Neural cell (in vitro differentiated cells): ENCODE measurements at regions not wholly inside any gene's neighbourhood (a gene's known extent, or its start where the extent isn't known, plus 50 kb on each side); places are given as distances from the start of the nearest gene placed in this dataset.

Experiments used
- H2AFZ ChIP-seq: fragments of 200-600, 300-800 bp; sonication (generic), shearing (Covaris generic); 2 replicates; pipeline ENCODE4 v1.6.0; 2014; ENCODE audit warnings: low read depth, mild to moderate bottlenecking, antibody characterized with exemption, low read length, moderate library complexity
- H3F3A ChIP-seq: fragments of 200-600 bp; shearing (Covaris generic); 2 replicates; pipeline ENCODE4 v1.6.1; 2016; ENCODE audit warnings: mild to moderate bottlenecking, moderate library complexity, mixed read lengths, antibody characterized with exemption, low read length; ENCODE audit not compliant: insufficient read depth, poor library complexity, severe bottlenecking
- H3K27ac ChIP-seq: fragments of 200-600, 300-800 bp; sonication (generic), shearing (Covaris generic); 2 replicates; pipeline ENCODE4 v1.5.1; 2014; ENCODE audit warnings: mild to moderate bottlenecking, low read length, moderate library complexity
- H3K27me3 ChIP-seq: fragments of 300-800, 200-600 bp; sonication (generic), shearing (Covaris generic); 2 replicates; pipeline ENCODE4 v1.6.0; 2014; ENCODE audit warnings: mild to moderate bottlenecking, low read depth, low read length, moderate library complexity; ENCODE audit not compliant: insufficient read depth
- H3K36me3 ChIP-seq: fragments of 300-800, 200-600 bp; sonication (generic), shearing (Covaris generic); 2 replicates; pipeline ENCODE4 v1.5.1; 2014; ENCODE audit warnings: mild to moderate bottlenecking, antibody characterized with exemption, low read length, moderate library complexity; ENCODE audit not compliant: insufficient read depth
- H3K4me2 ChIP-seq: fragments of 300-800, 200-600 bp; sonication (generic), shearing (Covaris generic); 2 replicates; pipeline ENCODE4 v1.6.0; 2014; ENCODE audit warnings: mild to moderate bottlenecking, low read length
- H3K4me3 ChIP-seq: fragments of 300-800, 200-600 bp; sonication (generic), shearing (Covaris generic); 2 replicates; pipeline ENCODE4 v1.5.1; 2014; ENCODE audit warnings: mild to moderate bottlenecking, low read length, moderate library complexity
- H3K79me2 ChIP-seq: fragments of 200-600 bp; shearing (Covaris generic); replicated peaks from 2 replicates; pipeline ENCODE4 v1.6.0; 2014; ENCODE audit warnings: mild to moderate bottlenecking, low read length, moderate library complexity; ENCODE audit not compliant: insufficient read depth
- H3K9ac ChIP-seq: fragments of 300-800, 200-600 bp; sonication (generic), shearing (Covaris generic); 2 replicates; pipeline ENCODE4 v1.6.1; 2016; ENCODE audit warnings: mild to moderate bottlenecking, low read length, mixed read lengths
- H3K9me2 ChIP-seq: fragments of 200-600 bp; shearing (Covaris generic); 2 replicates; pipeline ENCODE4 v1.6.1; 2016; ENCODE audit warnings: mild to moderate bottlenecking, low read length, mixed read lengths; ENCODE audit not compliant: insufficient read depth
- H3K9me3 ChIP-seq: fragments of 200-600, 300-800 bp; sonication (generic), shearing (Covaris generic); 2 replicates; pipeline ENCODE4 v1.6.1; 2016; ENCODE audit warnings: mild to moderate bottlenecking, mixed run types, low read length, moderate library complexity, mixed read lengths
- H4K20me1 ChIP-seq: fragments of 200-600 bp; shearing (Covaris generic); 2 replicates; pipeline ENCODE4 v1.6.1; 2016; ENCODE audit warnings: mild to moderate bottlenecking, mixed run types; ENCODE audit not compliant: insufficient read depth
- CTCF ChIP-seq: fragments of 450-650 bp; IDR thresholded peaks from 2 replicates; pipeline ENCODE4 v1.5.1; 2014; ENCODE audit warnings: antibody characterized with exemption, mild to moderate bottlenecking, moderate library complexity; ENCODE audit not compliant: poor library complexity, severe bottlenecking
- EP300 ChIP-seq: fragments of 450-650 bp; conservative IDR thresholded peaks from 2 replicates; pipeline ENCODE4 v1.6.1; 2014; ENCODE audit warnings: antibody characterized with exemption, mild to moderate bottlenecking, moderate library complexity; ENCODE audit not compliant: poor library complexity, severe bottlenecking
- EZH2 ChIP-seq: fragments of 200-600, 300-800 bp; shearing (Covaris generic), sonication (generic); IDR thresholded peaks from 2 replicates; pipeline ENCODE4 v1.6.1; 2014; ENCODE audit warnings: antibody characterized with exemption, low read length, borderline replicate concordance, mild to moderate bottlenecking; ENCODE audit not compliant: insufficient read depth, poor library complexity, severe bottlenecking
- MXI1 ChIP-seq: fragments of 450-650 bp; conservative IDR thresholded peaks from 2 replicates; pipeline ENCODE4 v1.6.1; 2014; ENCODE audit warnings: antibody characterized with exemption, mild to moderate bottlenecking; ENCODE audit not compliant: poor library complexity, severe bottlenecking
- POLR2AphosphoS5 ChIP-seq: IDR thresholded peaks from 2 replicates; pipeline ENCODE4 v1.6.1; 2012
- RAD21 ChIP-seq: fragments of 450-650 bp; conservative IDR thresholded peaks from 2 replicates; pipeline ENCODE4 v1.6.1; 2014; ENCODE audit warnings: antibody characterized with exemption, mild to moderate bottlenecking, moderate library complexity
- REST ChIP-seq: IDR thresholded peaks from 2 replicates; pipeline ENCODE4 v1.6.1; 2012; ENCODE audit warnings: borderline replicate concordance
- SMC3 ChIP-seq: fragments of 450-650 bp; conservative IDR thresholded peaks from 2 replicates; pipeline ENCODE4 v1.6.1; 2014; ENCODE audit warnings: antibody characterized with exemption, mild to moderate bottlenecking, moderate library complexity; ENCODE audit not compliant: poor library complexity
- TAF1 ChIP-seq: IDR thresholded peaks from 2 replicates; pipeline ENCODE4 v1.6.1; 2012; ENCODE audit warnings: low read depth

- no peaks in the 10 kb centered on the region for H3F3A ChIP-seq
- peak overlapping the region; percentile 99 for H3K27ac ChIP-seq
- no peak overlapping the region for H3K4me2 ChIP-seq
- H3K4me3 ChIP-seq: peak overlapping the region; percentile 93
- H3K79me2 ChIP-seq: peaks cover 37% of the 10 kb centered on the region
- H3K9ac ChIP-seq: no peak overlapping the region
- no peaks in the 10 kb centered on the region for H3K27me3 ChIP-seq
- H3K36me3 ChIP-seq: peaks cover 12% of the 10 kb centered on the region
- TF ChIP-seq EZH2 (no peak), REST (no peak), RAD21 (no peak), TAF1 (no peak), EP300 (no peak)
- no peaks in the 10 kb centered on the region for H3K9me2 ChIP-seq
- peaks cover 9% of the 10 kb centered on the region for H3K9me3 ChIP-seq
- H4K20me1 ChIP-seq: no peaks in the 10 kb centered on the region
- no peak overlapping the region for H2AFZ ChIP-seq
These were observed 54.3 kb upstream of the ZNF254 start for GRCh38 chr19:24032651-24033050.

- TF ChIP-seq TAF1 (peak; percentile 89), MXI1 (peak; percentile 65), POLR2AphosphoS5 (peak; percentile 94), EP300 (peak; percentile 36), REST (peak; percentile 93), CTCF (peak; percentile 32), EZH2 (no peak), SMC3 (no peak)
- peaks cover 9% of the 10 kb centered on the region for H3K9me3 ChIP-seq
- H3F3A ChIP-seq: no peaks in the 10 kb centered on the region
- H3K4me2 ChIP-seq: peak overlapping the region; percentile 84
- H3K27me3 ChIP-seq: no peaks in the 10 kb centered on the region
- peak overlapping the region; percentile 93 for H3K4me3 ChIP-seq
- H4K20me1 ChIP-seq: no peaks in the 10 kb centered on the region
- peak overlapping the region; percentile 98 for H3K9ac ChIP-seq
- H3K27ac ChIP-seq: peak overlapping the region; percentile 99
- peaks cover 45% of the 10 kb centered on the region for H3K79me2 ChIP-seq
- H3K9me2 ChIP-seq: no peaks in the 10 kb centered on the region
- peak overlapping the region; percentile 91 for H2AFZ ChIP-seq
- peaks cover 12% of the 10 kb centered on the region for H3K36me3 ChIP-seq
These were observed 53.6 kb upstream of the ZNF254 start for GRCh38 chr19:24033301-24033962.
